HEK293 (cell line): ENCODE measurements at regions not wholly inside any gene's neighbourhood (a gene's known extent, or its start where the extent isn't known, plus 50 kb on each side); places are given as distances from the start of the nearest gene placed in this dataset.

Experiments
- CTCF ChIA-PET: fragments of 350-600 bp; formaldehyde crosslinking; extraction: SDS; loops from one replicate; lab custom pipeline; 2021; ENCODE audit warnings: antibody characterized with exemption; lab: Yijun Ruan, JAX
- POLR2A ChIA-PET: fragments of 300-600 bp; formaldehyde crosslinking; extraction: SDS; loops from one replicate; lab custom pipeline; 2020; ENCODE audit warnings: antibody characterized with exemption, inconsistent platforms; lab: Yijun Ruan, JAX
- H3K27ac ChIP-seq: fragments of 200-500 bp; sonication (Bioruptor generic); 2 replicates; pipeline ENCODE4 v1.5.1; 2014; ENCODE audit warnings: low read depth, low read length, control low read depth, inconsistent platforms; ENCODE audit errors: extremely low read depth
- H3K36me3 ChIP-seq, 2 experiments: fragments of 200-500 bp in 1 of 2; sonication (Bioruptor generic) in 1 of 2; 1 replicate in 1 of 2; 2 replicates in 1 of 2; pipeline ENCODE4 v1.5.1; 2014 to 2017; ENCODE audit warnings: inconsistent platforms in 2 of 2, low read length in 2 of 2; ENCODE audit not compliant: control insufficient read depth in 2 of 2, insufficient read depth in 1 of 2
- H3K4me1 ChIP-seq: fragments of 200-500 bp; sonication (Bioruptor generic); 2 replicates; pipeline ENCODE4 v1.5.1; 2014; ENCODE audit warnings: mild to moderate bottlenecking, low read length, inconsistent platforms; ENCODE audit not compliant: control insufficient read depth, insufficient read depth
- H3K4me3 ChIP-seq: 2 replicates; pipeline ENCODE4 v1.5.1; 2011; ENCODE audit warnings: low read depth, mild to moderate bottlenecking, control low read depth, low read length, moderate library complexity
- H3K9me3 ChIP-seq: fragments of 200-500 bp; sonication (Bioruptor generic); 2 replicates; pipeline ENCODE4 v1.5.1; 2014; ENCODE audit warnings: low read depth, low read length, inconsistent platforms; ENCODE audit not compliant: control insufficient read depth, insufficient read depth
- KLF16 ChIP-seq: fragments of 450-650 bp; formaldehyde crosslinking; IDR thresholded peaks from 2 replicates; pipeline ENCODE4 v1.5.1; 2017; ENCODE audit warnings: missing biosample characterization, missing genetic modification characterization
- MEIS1 ChIP-seq: sonication (generic); formaldehyde crosslinking; IDR thresholded peaks from 2 replicates; pipeline ENCODE4 v1.8.1; 2022; ENCODE audit warnings: missing genetic modification reagents, mild to moderate bottlenecking, borderline replicate concordance
- WT1 ChIP-seq: fragments of 450-650 bp; formaldehyde crosslinking; IDR thresholded peaks from 2 replicates; pipeline ENCODE4 v1.5.1; 2016; ENCODE audit warnings: missing biosample characterization, missing genetic modification characterization
- ZBTB7A ChIP-seq: fragments of 450-650 bp; formaldehyde crosslinking; IDR thresholded peaks from 2 replicates; pipeline ENCODE4 v1.5.1; 2016; ENCODE audit warnings: low read depth, missing biosample characterization, missing genetic modification characterization
- ZFP3 ChIP-seq: fragments of 450-650 bp; formaldehyde crosslinking; IDR thresholded peaks from 2 replicates; pipeline ENCODE4 v1.5.1; 2016; ENCODE audit warnings: low read depth, missing biosample characterization, missing genetic modification characterization
- ZNF571 ChIP-seq: fragments of 450-650 bp; formaldehyde crosslinking; IDR thresholded peaks from 2 replicates; pipeline ENCODE4 v1.5.0; 2017; ENCODE audit warnings: missing biosample characterization, missing genetic modification characterization
- ZNF654 ChIP-seq: fragments of 450-650 bp; formaldehyde crosslinking; IDR thresholded peaks from 2 replicates; pipeline ENCODE4 v1.5.1; 2016; ENCODE audit warnings: low read depth, missing biosample characterization, missing genetic modification characterization
- TF ChIP-seq, protein P1 (sequence below): fragments of 450-650 bp; formaldehyde crosslinking; IDR thresholded peaks from 2 replicates; pipeline ENCODE4 v1.5.1; 2016; ENCODE audit warnings: missing biosample characterization, missing genetic modification characterization
- TF ChIP-seq, protein P2 (sequence below): fragments of 450-650 bp; formaldehyde crosslinking; IDR thresholded peaks from 2 replicates; pipeline ENCODE4 v1.5.1; 2017; ENCODE audit warnings: missing biosample characterization, missing genetic modification characterization
- TF ChIP-seq, protein P3 (sequence below): fragments of 450-650 bp; IDR thresholded peaks from 2 replicates; pipeline ENCODE4 v1.5.1; 2018; ENCODE audit warnings: missing biosample characterization, mild to moderate bottlenecking, missing genetic modification characterization
- TF ChIP-seq, protein P4 (sequence below): fragments of 450-650 bp; formaldehyde crosslinking; IDR thresholded peaks from 2 replicates; pipeline ENCODE4 v1.5.1; 2017; ENCODE audit warnings: missing biosample characterization, missing genetic modification characterization
- TF ChIP-seq, protein P5 (sequence below): sonication (generic); formaldehyde crosslinking; IDR thresholded peaks from 2 replicates; pipeline ENCODE4 v1.8.1; 2022; ENCODE audit warnings: mild to moderate bottlenecking, moderate library complexity, missing genetic modification reagents

DNA sequence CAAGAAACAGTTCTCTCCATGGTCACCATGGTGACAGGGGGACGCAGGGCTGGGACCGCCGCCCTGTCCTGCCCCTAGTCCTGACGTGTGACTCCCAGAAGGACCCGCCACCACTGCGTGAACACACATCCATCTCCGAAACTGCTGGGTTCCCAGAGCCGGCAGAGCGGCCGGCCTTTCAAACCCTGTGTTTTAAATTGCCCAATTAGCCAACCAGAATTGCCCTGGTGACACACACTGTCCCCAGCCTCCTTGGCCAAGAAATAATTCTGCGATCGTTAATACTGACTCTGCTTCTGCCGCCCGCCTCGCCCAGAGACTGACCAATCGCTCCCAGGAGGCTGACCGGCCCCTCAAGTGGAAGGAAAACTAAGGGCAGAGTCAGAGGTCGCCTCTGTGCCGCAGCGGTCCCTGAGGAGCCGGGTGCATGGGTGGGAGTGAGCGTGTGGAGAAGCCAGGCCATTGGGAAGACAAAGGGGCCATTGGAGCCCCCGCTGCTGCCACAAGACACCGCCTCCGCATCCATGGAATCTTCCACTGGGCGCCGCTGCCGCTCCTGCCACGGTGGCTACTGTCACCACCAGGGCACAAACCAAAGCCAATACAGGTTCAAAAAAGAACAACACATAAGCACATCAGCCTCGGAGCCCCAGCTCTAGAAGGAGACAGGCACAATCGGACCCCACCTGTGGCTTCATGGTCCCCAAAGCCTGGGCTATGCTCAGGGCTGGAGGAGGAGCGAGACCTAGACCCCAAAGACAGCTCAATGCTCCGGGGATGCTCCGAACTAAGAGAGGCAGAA is 273.2 kb downstream of the NPHP4 start (continued):
- no peak for TF ChIP-seq WT1

DNA sequence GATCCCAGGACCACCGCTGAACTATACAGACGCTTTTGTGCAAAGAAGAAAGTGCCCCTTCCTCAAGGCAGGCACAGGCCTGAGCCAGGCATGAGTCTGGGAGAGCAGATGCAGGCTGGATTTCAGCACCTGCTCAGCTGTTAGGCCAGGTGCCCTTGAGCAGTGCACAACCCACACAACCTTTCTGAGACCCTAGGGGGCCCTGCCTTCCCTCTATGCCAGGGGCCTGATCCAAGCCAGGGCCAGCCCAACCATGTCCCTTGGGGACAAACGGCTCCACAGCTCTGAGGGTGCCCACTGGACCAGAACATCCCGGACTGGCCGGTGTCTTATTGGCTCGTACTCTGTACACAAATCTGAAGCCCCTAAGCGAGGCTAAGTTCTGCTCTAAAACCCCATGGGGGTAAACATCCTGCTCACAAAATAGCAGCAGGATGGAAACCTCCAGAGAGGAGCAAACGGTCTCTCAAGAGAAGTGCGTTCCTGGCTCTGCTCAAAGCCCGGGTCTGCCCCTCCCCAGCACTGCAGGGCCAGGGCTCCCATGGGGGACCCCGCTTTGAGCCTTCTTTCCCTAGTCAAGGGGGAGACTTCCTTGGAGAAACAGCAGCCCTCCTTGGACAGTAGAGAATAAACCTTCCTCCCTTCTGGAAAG is 275.1 kb downstream of the NPHP4 start:
- no peaks in the 10 kb centered on the region for H3K36me3 ChIP-seq
- no peak overlapping the region for H3K4me3 ChIP-seq
- no peaks in the 10 kb centered on the region for H3K9me3 ChIP-seq
- H3K27ac ChIP-seq = no peak overlapping the region
- H3K4me1 ChIP-seq = no peaks in the 10 kb centered on the region
- TF ChIP-seq, protein P1, sequence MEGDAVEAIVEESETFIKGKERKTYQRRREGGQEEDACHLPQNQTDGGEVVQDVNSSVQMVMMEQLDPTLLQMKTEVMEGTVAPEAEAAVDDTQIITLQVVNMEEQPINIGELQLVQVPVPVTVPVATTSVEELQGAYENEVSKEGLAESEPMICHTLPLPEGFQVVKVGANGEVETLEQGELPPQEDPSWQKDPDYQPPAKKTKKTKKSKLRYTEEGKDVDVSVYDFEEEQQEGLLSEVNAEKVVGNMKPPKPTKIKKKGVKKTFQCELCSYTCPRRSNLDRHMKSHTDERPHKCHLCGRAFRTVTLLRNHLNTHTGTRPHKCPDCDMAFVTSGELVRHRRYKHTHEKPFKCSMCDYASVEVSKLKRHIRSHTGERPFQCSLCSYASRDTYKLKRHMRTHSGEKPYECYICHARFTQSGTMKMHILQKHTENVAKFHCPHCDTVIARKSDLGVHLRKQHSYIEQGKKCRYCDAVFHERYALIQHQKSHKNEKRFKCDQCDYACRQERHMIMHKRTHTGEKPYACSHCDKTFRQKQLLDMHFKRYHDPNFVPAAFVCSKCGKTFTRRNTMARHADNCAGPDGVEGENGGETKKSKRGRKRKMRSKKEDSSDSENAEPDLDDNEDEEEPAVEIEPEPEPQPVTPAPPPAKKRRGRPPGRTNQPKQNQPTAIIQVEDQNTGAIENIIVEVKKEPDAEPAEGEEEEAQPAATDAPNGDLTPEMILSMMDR (tag by site-specific recombination) = no peak
- TF ChIP-seq ZBTB7A (tag by site-specific recombination) (no peak), MEIS1 (no peak), ZNF654 (tag by site-specific recombination) (no peak), ZNF571 (tag by site-specific recombination) (no peak), ZFP3 (tag by site-specific recombination) (no peak), KLF16 (tag by site-specific recombination) (no peak)
- TF ChIP-seq, protein P2, sequence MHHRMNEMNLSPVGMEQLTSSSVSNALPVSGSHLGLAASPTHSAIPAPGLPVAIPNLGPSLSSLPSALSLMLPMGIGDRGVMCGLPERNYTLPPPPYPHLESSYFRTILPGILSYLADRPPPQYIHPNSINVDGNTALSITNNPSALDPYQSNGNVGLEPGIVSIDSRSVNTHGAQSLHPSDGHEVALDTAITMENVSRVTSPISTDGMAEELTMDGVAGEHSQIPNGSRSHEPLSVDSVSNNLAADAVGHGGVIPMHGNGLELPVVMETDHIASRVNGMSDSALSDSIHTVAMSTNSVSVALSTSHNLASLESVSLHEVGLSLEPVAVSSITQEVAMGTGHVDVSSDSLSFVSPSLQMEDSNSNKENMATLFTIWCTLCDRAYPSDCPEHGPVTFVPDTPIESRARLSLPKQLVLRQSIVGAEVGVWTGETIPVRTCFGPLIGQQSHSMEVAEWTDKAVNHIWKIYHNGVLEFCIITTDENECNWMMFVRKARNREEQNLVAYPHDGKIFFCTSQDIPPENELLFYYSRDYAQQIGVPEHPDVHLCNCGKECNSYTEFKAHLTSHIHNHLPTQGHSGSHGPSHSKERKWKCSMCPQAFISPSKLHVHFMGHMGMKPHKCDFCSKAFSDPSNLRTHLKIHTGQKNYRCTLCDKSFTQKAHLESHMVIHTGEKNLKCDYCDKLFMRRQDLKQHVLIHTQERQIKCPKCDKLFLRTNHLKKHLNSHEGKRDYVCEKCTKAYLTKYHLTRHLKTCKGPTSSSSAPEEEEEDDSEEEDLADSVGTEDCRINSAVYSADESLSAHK (tag by site-specific recombination) = no peak
- TF ChIP-seq, protein P3, sequence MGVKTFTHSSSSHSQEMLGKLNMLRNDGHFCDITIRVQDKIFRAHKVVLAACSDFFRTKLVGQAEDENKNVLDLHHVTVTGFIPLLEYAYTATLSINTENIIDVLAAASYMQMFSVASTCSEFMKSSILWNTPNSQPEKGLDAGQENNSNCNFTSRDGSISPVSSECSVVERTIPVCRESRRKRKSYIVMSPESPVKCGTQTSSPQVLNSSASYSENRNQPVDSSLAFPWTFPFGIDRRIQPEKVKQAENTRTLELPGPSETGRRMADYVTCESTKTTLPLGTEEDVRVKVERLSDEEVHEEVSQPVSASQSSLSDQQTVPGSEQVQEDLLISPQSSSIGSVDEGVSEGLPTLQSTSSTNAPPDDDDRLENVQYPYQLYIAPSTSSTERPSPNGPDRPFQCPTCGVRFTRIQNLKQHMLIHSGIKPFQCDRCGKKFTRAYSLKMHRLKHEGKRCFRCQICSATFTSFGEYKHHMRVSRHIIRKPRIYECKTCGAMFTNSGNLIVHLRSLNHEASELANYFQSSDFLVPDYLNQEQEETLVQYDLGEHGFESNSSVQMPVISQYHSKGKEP (tag by site-specific recombination) = no peak
- TF ChIP-seq, protein P4, sequence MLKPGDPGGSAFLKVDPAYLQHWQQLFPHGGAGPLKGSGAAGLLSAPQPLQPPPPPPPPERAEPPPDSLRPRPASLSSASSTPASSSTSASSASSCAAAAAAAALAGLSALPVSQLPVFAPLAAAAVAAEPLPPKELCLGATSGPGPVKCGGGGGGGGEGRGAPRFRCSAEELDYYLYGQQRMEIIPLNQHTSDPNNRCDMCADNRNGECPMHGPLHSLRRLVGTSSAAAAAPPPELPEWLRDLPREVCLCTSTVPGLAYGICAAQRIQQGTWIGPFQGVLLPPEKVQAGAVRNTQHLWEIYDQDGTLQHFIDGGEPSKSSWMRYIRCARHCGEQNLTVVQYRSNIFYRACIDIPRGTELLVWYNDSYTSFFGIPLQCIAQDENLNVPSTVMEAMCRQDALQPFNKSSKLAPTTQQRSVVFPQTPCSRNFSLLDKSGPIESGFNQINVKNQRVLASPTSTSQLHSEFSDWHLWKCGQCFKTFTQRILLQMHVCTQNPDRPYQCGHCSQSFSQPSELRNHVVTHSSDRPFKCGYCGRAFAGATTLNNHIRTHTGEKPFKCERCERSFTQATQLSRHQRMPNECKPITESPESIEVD (tag by site-specific recombination) = no peak
- TF ChIP-seq, protein P5, sequence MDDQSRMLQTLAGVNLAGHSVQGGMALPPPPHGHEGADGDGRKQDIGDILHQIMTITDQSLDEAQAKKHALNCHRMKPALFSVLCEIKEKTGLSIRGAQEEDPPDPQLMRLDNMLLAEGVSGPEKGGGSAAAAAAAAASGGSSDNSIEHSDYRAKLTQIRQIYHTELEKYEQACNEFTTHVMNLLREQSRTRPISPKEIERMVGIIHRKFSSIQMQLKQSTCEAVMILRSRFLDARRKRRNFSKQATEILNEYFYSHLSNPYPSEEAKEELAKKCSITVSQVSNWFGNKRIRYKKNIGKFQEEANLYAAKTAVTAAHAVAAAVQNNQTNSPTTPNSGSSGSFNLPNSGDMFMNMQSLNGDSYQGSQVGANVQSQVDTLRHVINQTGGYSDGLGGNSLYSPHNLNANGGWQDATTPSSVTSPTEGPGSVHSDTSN (CRISPR knock-in tag) = no peak
- ChIA-PET CTCF (interaction anchor here (0.6 kb wide), 1 partner anchor 365 kb away, joined by 3 read pairs; no protein-coding TSS in a partner anchor), POLR2A (no interaction called here)
